Muscle of leg (tissue), 3 donors: ENCODE measurements at regions not wholly inside any gene's neighbourhood (a gene's known extent, or its start where the extent isn't known, plus 50 kb on each side); places are given as distances from the start of the nearest gene placed in this dataset.

Source experiments
- DNase-seq: peaks from one replicate; pipeline ENCODE4 v3.0.0; 2013
- H3K27ac ChIP-seq: one replicate; pipeline ENCODE4 v1.5.1; 2013; ENCODE audit warnings: mild to moderate bottlenecking, low read length, control low read depth
- H3K27me3 ChIP-seq: one replicate; pipeline ENCODE4 v1.6.1; 2013; ENCODE audit warnings: low read length; ENCODE audit not compliant: control insufficient read depth, insufficient read depth
- H3K36me3 ChIP-seq: one replicate; pipeline ENCODE4 v1.6.1; 2013; ENCODE audit warnings: low read length; ENCODE audit not compliant: control insufficient read depth, insufficient read depth
- H3K4me1 ChIP-seq: one replicate; pipeline ENCODE4 v1.6.1; 2013; ENCODE audit warnings: low read length; ENCODE audit not compliant: control insufficient read depth, insufficient read depth
- H3K4me3 ChIP-seq: one replicate; pipeline ENCODE4 v1.5.1; 2013; ENCODE audit warnings: low read length, control low read depth
- H3K9me3 ChIP-seq: replicated peaks from 2 replicates; pipeline ENCODE4 v1.6.1; 2013; ENCODE audit warnings: low read depth, low read length; ENCODE audit not compliant: control insufficient read depth
- WGBS: methylation state at CpG from one replicate; pipeline ENCODE4 v1.1.5; 2013; ENCODE audit warnings: missing lambda C conversion rate; ENCODE audit not compliant: insufficient coverage; 5-methylcytosine and 5-hydroxymethylcytosine counted together

DNA sequence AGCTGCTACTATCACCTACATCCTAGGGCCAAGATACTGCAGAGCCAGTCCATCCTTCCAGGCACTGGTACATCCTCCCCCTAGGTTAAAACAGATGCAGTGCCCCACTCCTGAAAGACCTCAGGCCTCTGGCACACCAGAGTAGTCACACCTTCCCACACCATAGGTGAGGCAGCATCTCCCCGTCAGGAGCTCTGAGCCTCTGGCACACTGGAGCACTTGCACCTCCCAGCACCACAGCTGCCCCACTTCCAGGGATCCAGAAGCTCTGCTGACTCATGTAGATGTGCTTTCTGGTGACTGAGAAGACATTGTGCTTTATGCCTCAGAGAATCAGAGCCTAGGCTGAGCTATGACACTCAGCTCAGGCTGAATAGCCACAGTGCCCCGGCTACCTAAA lies 138.4 kb upstream of the COL3A1 start:
- no peaks in the 10 kb centered on the region for H3K36me3 ChIP-seq
- H3K4me1 ChIP-seq: no peaks in the 10 kb centered on the region
- DNase-seq: no peak
- H3K27ac ChIP-seq: no peak overlapping the region
- no peak overlapping the region for H3K4me3 ChIP-seq
- peaks cover 13% of the 10 kb centered on the region for H3K9me3 ChIP-seq
- H3K27me3 ChIP-seq: no peaks in the 10 kb centered on the region
- WGBS: 100% methylated on average over 2 of the region's 2 CpGs

- H3K4me1 ChIP-seq: no peaks in the 10 kb centered on the region
- no peaks in the 10 kb centered on the region for H3K27me3 ChIP-seq
- DNase-seq: no peak
- H3K27ac ChIP-seq: no peak overlapping the region
- H3K4me3 ChIP-seq: no peak overlapping the region
- H3K9me3 ChIP-seq: peaks cover 5% of the 10 kb centered on the region
- H3K36me3 ChIP-seq: no peaks in the 10 kb centered on the region
Observed at GRCh38 chr2:188845692-188846091, 128.5 kb upstream of the COL3A1 start.

- DNase-seq: peak; percentile 68
- no peaks in the 10 kb centered on the region for H3K36me3 ChIP-seq
- no CpG with 5 or more reads among the region's 1 CpG for WGBS
- no peaks in the 10 kb centered on the region for H3K4me1 ChIP-seq
- no peaks in the 10 kb centered on the region for H3K27me3 ChIP-seq
- no peak overlapping the region for H3K4me3 ChIP-seq
- H3K9me3 ChIP-seq: peaks cover 3% of the 10 kb centered on the region
- H3K27ac ChIP-seq: no peak overlapping the region
Observed at GRCh38 chr2:188848887-188849435, 125.2 kb upstream of the COL3A1 start.

- peak; percentile 22 for DNase-seq
- WGBS: 64% methylated on average over 2 of the region's 2 CpGs
- Histone ChIP-seq H3K9me3 (peaks cover 3% of the 10 kb centered on the region), H3K27ac (no peak overlapping the region), H3K27me3 (no peaks in the 10 kb centered on the region), H3K4me3 (no peak overlapping the region), H3K4me1 (no peaks in the 10 kb centered on the region), H3K36me3 (no peaks in the 10 kb centered on the region)
Observed at GRCh38 chr2:188850786-188851185, 123.4 kb upstream of the COL3A1 start.

GRCh38 chr2:188851311-188851710 lies 122.9 kb upstream of the COL3A1 start:
- Histone ChIP-seq H3K4me3 (no peak overlapping the region), H3K27me3 (no peaks in the 10 kb centered on the region), H3K36me3 (no peaks in the 10 kb centered on the region), H3K27ac (no peak overlapping the region), H3K4me1 (no peaks in the 10 kb centered on the region), H3K9me3 (peaks cover 3% of the 10 kb centered on the region)
- DNase-seq: peak; percentile 31
- no CpG with 5 or more reads among the region's 1 CpG for WGBS

DNA sequence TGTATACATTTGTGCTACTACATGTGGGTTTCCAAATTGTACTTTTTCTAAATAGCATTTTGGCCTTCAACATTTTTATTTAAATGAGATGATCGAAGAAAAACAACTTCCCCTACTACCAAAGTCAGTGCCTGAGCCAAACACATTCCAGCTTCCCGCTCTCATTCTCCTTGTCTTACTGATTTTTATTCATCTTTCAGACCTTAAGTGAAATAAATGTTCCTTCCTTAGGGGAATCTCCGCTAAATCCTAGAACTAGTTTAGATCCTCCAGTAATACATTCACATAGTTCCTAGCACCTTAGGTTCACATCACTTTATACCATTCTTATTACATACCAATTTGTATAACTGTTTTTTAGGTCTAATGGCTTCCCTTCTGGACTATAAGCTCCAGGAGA lies 122.3 kb upstream of the COL3A1 start:
- H3K36me3 ChIP-seq: no peaks in the 10 kb centered on the region
- WGBS: 11% methylated on average over 2 of the region's 3 CpGs
- H3K4me3 ChIP-seq: no peak overlapping the region
- no peaks in the 10 kb centered on the region for H3K27me3 ChIP-seq
- no peak overlapping the region for H3K27ac ChIP-seq
- H3K4me1 ChIP-seq: no peaks in the 10 kb centered on the region
- no peaks in the 10 kb centered on the region for H3K9me3 ChIP-seq
- peak; percentile 64 for DNase-seq

GRCh38 chr2:188852772-188853171 lies 121.4 kb upstream of the COL3A1 start:
- Histone ChIP-seq H3K4me1 (no peaks in the 10 kb centered on the region), H3K27me3 (no peaks in the 10 kb centered on the region), H3K36me3 (no peaks in the 10 kb centered on the region), H3K27ac (peak overlapping the region; percentile 79), H3K4me3 (no peak overlapping the region), H3K9me3 (no peaks in the 10 kb centered on the region)
- DNase-seq: peak; percentile 82
- WGBS: 33% methylated on average over 1 of the region's 2 CpGs

- Histone ChIP-seq H3K36me3 (no peaks in the 10 kb centered on the region), H3K4me3 (no peak overlapping the region), H3K27me3 (no peaks in the 10 kb centered on the region), H3K9me3 (no peaks in the 10 kb centered on the region), H3K4me1 (no peaks in the 10 kb centered on the region), H3K27ac (peak overlapping the region; percentile 79)
- WGBS: no CpG with 5 or more reads among the region's 2 CpGs
- peak; percentile 94 for DNase-seq
Observed at GRCh38 chr2:188853307-188853706, 120.9 kb upstream of the COL3A1 start.

DNA sequence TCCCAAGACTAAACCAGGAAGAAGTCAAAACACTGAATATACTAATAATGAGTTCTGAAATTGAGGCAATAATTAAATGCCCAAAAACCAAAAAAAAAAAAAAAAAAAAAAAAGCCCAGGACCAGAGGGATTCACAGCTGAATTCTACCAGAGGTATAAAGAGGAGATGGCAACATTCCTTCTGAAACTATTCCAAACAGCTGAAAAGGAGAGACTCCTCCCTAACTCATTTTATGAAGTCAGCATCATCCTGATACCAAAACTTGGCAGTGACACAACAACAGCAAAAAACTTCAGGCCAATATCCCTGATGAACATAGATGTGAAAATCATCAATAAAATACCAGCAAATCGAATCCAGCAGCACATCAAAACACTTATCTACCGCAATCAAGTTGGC lies 108.5 kb upstream of the COL3A1 start:
- peaks cover 4% of the 10 kb centered on the region for H3K4me1 ChIP-seq
- DNase-seq: peak; percentile 49
- H3K4me3 ChIP-seq: no peak overlapping the region
- no peaks in the 10 kb centered on the region for H3K27me3 ChIP-seq
- H3K36me3 ChIP-seq: no peaks in the 10 kb centered on the region
- no peak overlapping the region for H3K27ac ChIP-seq
- no CpG with 5 or more reads among the region's 2 CpGs for WGBS
- H3K9me3 ChIP-seq: peaks cover 3% of the 10 kb centered on the region

GRCh38 chr2:188869550-188869949 lies 104.6 kb upstream of the COL3A1 start:
- H3K36me3 ChIP-seq: no peaks in the 10 kb centered on the region
- H3K4me1 ChIP-seq: peaks cover 4% of the 10 kb centered on the region
- WGBS: no CpG with 5 or more reads among the region's 2 CpGs
- DNase-seq: peak; percentile 77
- peaks cover 3% of the 10 kb centered on the region for H3K9me3 ChIP-seq
- no peak overlapping the region for H3K4me3 ChIP-seq
- no peaks in the 10 kb centered on the region for H3K27me3 ChIP-seq
- H3K27ac ChIP-seq: no peak overlapping the region

GRCh38 chr2:188870289-188870688 lies 103.9 kb upstream of the COL3A1 start:
- Histone ChIP-seq H3K27me3 (no peaks in the 10 kb centered on the region), H3K9me3 (peaks cover 3% of the 10 kb centered on the region), H3K27ac (no peak overlapping the region), H3K36me3 (no peaks in the 10 kb centered on the region), H3K4me3 (no peak overlapping the region), H3K4me1 (peaks cover 4% of the 10 kb centered on the region)
- no CpG with 5 or more reads among the region's 1 CpG for WGBS
- no peak for DNase-seq
